ENCODE measurements at regions not wholly inside any gene's neighbourhood (a gene's known extent, or its start where the extent isn't known, plus 50 kb on each side); places are given as distances from the start of the nearest gene placed in this dataset.

DNA sequence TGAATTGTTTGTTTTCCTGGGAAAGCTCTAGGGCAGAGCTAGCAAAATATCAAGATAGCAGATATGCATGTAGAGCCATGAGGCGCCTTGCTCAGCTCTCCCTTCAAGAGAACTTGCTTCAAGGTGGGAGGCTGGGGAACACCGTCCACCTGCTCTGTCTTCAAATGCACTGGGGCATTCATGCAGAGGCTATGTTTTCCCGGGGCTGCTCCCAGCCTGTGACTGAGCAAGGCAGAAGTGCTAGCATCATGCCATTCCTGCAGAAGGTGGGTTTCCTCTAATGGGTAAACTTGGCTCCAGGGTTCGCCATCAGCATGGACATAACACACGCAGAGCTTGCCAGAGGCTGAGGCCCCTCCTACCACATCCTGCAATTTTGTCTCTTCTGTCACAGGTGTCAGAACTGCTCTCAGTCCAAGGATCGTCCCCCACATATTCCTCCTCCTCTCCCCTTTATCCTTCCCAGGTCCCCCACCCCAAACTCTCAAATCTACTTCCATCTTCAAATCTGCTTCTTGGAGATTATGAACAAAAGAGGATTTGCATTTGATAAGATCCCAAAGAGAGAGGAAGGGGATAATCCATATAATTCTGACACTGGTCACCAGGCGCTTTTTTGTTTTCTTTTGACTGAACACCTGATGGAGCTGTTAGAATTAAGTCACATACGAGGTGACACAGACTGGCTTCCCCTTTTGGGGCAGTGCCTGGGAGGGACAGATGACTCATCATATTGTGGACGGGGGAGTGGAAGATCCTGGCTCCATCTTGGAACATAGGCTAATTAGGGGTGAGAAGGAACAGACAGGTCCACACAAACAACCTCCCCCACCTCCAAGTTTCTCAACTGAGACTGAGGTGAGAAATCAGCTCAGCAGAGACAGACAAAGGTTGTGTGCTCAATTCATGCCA, 85.0 kb upstream of the TAF11L2 start:
- no peak for TF ChIP-seq POLR2A (IDR thresholded peaks at IDR 0.05)
- TF ChIP-seq CTCF (IDR thresholded peaks at IDR 0.05), result no peak
- TF ChIP-seq POLR2AphosphoS5 (IDR thresholded peaks at IDR 0.05; ENCODE audit: insufficient read depth in 1 of 2, low read depth in 1 of 2), result no peak
